ENCODE measurements at regions not wholly inside any gene's neighbourhood (a gene's known extent, or its start where the extent isn't known, plus 50 kb on each side); places are given as distances from the start of the nearest gene placed in this dataset.
A peak's percentile ranks its signal among the peaks of the same experiment; 100 is the strongest.
"Not testable (repeated sequence)": the region's sequence is repeated elsewhere in the genome, so short reads cannot be mapped to it uniquely, and the experiment has no call there.

- DNase-seq: no peak
- Histone ChIP-seq H3K9me3 (no peaks in the 10 kb centered on the region), H3K27me3 (no peaks in the 10 kb centered on the region), H3K27ac (no peak overlapping the region), H3K4me3 (no peak overlapping the region), H3K4me1 (peaks cover 0 to 20% (median 0%) of the 10 kb centered on the region in 3 donors), H3K36me3 (no peaks in the 10 kb centered on the region)
- intact Hi-C loops (cut with DNase I): no loop called here
- TF ChIP-seq POLR2A (IDR thresholded peaks at IDR 0.05) (no peak), CTCF (IDR thresholded peaks at IDR 0.05) (no peak)
Measured at GRCh38 chr3:152644478-152644877, 190.5 kb upstream of the P2RY1 start.

- intact Hi-C loops (cut with DNase I): no loop called here
- Histone ChIP-seq H3K9me3 (no peaks in the 10 kb centered on the region), H3K27me3 (no peaks in the 10 kb centered on the region), H3K4me3 (no peak overlapping the region), H3K36me3 (no peaks in the 10 kb centered on the region), H3K27ac (no peak overlapping the region), H3K4me1 (peaks cover 0 to 33% (median 0%) of the 10 kb centered on the region in 3 donors)
- TF ChIP-seq CTCF (IDR thresholded peaks at IDR 0.05): no peak
- no peak for TF ChIP-seq POLR2A (IDR thresholded peaks at IDR 0.05)
- WGBS, 2 donors: 30 to 31% methylated on average over 4 of the region's 4 CpGs
- no peak for DNase-seq
Measured at GRCh38 chr3:152646004-152646403, 188.9 kb upstream of the P2RY1 start.

- Histone ChIP-seq H3K4me3 (no peak overlapping the region), H3K27ac (no peak overlapping the region), H3K9me3 (no peaks in the 10 kb centered on the region), H3K36me3 (no peaks in the 10 kb centered on the region), H3K4me1 (peaks cover 0 to 18% (median 0%) of the 10 kb centered on the region in 3 donors), H3K27me3 (no peaks in the 10 kb centered on the region)
- 59 to 72% methylated on average over 4 of the region's 4 CpGs for WGBS, 2 donors
- no peak for TF ChIP-seq POLR2A (IDR thresholded peaks at IDR 0.05)
- no peak for TF ChIP-seq CTCF (IDR thresholded peaks at IDR 0.05)
- no peak for DNase-seq
- intact Hi-C loops (cut with DNase I): no loop called here
Measured at GRCh38 chr3:152650177-152650576, 184.8 kb upstream of the P2RY1 start.

GRCh38 chr3:152650923-152651322, 184.0 kb upstream of the P2RY1 start:
- H3K4me1 ChIP-seq: peaks cover 0 to 18% (median 0%) of the 10 kb centered on the region in 3 donors
- H3K27me3 ChIP-seq; H3K4me3 ChIP-seq; H3K27ac ChIP-seq; DNase-seq; H3K9me3 ChIP-seq; intact Hi-C loops (cut with DNase I); H3K36me3 ChIP-seq: not testable (repeated sequence)
- 78 to 88% methylated on average over 4 of the region's 4 CpGs for WGBS, 2 donors

GRCh38 chr3:152656214-152656971, 178.5 kb upstream of the P2RY1 start:
- 51 to 52% methylated on average over 10 of the region's 10 CpGs for WGBS, 2 donors

More at GRCh38 chr3:152656214-152656971, 178.5 kb upstream of the P2RY1 start:
- H3K27ac ChIP-seq: peak overlapping the region in 1 of 4 donors; percentile 10
- no peak for DNase-seq
- H3K27me3 ChIP-seq: no peaks in the 10 kb centered on the region
- no peak for TF ChIP-seq POLR2A (IDR thresholded peaks at IDR 0.05)
- no peak for TF ChIP-seq CTCF (IDR thresholded peaks at IDR 0.05)
- no peak overlapping the region for H3K4me3 ChIP-seq
- H3K9me3 ChIP-seq: peaks cover 0 to 4% (median 3%) of the 10 kb centered on the region in 3 donors
- intact Hi-C loops (cut with DNase I): no loop called here
- H3K4me1 ChIP-seq: peaks cover 0 to 17% (median 0%) of the 10 kb centered on the region in 3 donors
- H3K36me3 ChIP-seq: no peaks in the 10 kb centered on the region

All from esophagus squamous epithelium (tissue), 5 donors.